SK-N-MC (cell line): ENCODE measurements at regions not wholly inside any gene's neighbourhood (a gene's known extent, or its start where the extent isn't known, plus 50 kb on each side); places are given as distances from the start of the nearest gene placed in this dataset.

Source experiments
- EZH2 ChIP-seq: fragments of 200-600 bp; sonication (generic); IDR thresholded peaks from one replicate; pipeline ENCODE4 v1.6.1; 2017; ENCODE audit warnings: antibody characterized with exemption
- POLR2AphosphoS5 ChIP-seq: IDR thresholded peaks from 2 replicates; pipeline ENCODE4 v1.6.1; 2012; ENCODE audit warnings: mild to moderate bottlenecking, low read depth, low read length, borderline replicate concordance

- TF ChIP-seq EZH2: no peak
- TF ChIP-seq POLR2AphosphoS5: no peak
These were observed 54.5 kb upstream of the TAGAP start for GRCh38 chr6:159099276-159099675.
